NCI-H2081 treated with DMSO at 0.1 percent for 48 hours (cell line): ENCODE measurements at regions not wholly inside any gene's neighbourhood (a gene's known extent, or its start where the extent isn't known, plus 50 kb on each side); places are given as distances from the start of the nearest gene placed in this dataset.
"Not testable (repeated sequence)": the region's sequence is repeated elsewhere in the genome, so short reads cannot be mapped to it uniquely, and the experiment has no call there.

ENCODE experiments used
- DNase-seq: peaks from one replicate; lab custom pipeline; 2025; lab: John Stamatoyannopoulos, UW

DNA sequence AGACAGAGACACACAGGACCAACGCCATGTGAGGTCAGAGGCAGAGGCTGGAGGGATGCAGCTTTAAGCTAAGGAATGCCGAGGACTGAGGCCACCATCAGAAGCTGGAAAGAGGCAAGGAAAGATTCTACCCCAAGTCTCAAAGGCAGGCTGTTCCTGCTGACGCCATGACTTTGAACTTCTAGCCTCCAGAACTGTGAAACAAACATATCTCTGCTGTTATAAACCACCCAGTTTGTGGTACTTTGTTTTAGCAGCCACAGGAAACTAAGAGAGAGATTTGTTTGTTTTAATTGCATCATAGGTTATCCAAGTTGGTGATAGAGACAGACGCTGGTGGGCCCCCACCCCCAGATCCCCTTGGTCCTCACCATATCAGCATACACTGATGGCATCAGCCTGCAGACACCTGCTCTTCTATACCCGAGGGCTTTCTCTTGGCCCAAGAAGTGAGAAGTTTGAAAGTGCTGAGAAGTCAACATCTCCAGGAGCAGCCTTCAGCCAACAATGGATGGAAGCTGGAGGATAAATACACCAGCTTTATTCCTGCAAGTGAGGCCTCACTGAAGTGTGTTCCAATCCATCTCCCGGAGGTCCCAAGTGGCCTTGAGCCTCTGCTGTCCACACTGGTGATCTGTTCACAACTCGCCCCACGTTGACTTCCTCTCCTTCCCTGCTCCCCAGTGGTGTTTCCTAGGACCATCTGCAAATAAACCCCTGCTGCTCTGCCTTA lies 154.7 kb downstream of the BTBD3 start:
- no peak for DNase-seq

- no peak for DNase-seq
Observed at GRCh38 chr20:12072954-12073264, 155.2 kb downstream of the BTBD3 start.

DNA sequence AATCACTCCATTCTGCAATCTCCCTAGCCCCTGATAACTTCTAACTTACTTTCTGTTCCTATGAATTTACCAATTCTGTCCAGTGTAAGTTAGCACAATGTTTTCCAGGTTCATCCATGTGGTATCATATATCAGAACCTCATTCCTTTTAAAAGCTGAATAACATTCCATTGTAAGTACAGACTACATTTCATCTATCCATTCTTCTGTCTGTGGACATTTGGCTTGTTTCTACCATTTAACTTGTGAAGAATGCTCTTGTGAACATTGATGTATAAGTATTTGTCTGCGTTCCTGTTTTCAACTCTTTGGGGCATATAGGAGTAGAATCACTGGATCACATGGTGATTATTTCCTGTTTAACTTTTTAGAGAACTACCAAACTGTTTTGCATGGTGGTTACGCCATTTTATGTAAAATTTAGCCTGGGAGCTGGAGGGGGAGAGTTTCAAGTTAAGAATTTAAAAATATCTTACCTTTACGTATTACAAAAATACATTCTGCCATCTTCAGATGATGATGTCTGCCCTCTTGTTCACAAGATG lies 156.5 kb downstream of the BTBD3 start:
- DNase-seq, result no peak

- DNase-seq, result no peak
Observed at GRCh38 chr20:12076200-12076599, 158.5 kb downstream of the BTBD3 start.

DNA sequence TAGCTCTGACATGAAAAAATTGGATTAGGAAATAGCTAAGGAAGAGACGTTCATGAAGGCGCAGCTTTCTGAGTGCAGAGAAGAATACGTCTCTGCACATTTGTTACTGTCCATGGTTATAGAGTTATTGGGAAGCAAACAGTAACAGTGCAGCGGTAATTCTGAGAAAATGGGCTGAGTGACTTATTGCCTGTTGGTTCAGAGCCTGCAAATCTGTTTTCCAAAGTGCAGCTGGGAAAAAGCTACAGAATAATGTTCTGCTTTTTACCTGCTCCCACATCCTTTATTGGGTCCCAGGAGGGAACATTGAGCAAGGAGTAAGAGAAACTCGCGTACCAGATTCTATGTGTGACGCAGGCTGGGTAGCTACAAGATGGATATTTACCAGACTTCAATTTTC lies 160.2 kb downstream of the BTBD3 start:
- no peak for DNase-seq

DNA sequence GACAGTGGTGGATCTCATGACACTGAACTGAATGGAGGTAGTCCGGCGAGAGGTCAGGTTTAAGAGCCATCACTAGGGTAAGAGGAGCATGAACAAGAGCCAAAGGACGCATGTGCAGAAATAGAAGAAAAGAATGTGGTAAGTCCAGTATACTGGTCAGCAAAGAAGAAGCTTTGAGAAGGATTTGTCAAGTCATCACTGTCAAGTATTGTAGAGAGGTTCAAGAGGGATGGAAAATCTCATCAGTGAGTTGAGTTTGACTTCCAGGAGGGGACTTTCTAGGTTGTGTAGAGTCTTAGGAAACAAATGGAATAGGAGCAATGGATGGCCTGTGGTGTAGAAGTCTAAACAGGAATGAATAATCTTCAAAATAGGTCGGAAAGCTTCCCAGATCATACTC lies 161.8 kb downstream of the BTBD3 start:
- no peak for DNase-seq

GRCh38 chr20:12083269-12083668 lies 165.6 kb downstream of the BTBD3 start:
- DNase-seq, result no peak

GRCh38 chr20:12084482-12084881 lies 166.8 kb downstream of the BTBD3 start:
- no peak for DNase-seq

DNA sequence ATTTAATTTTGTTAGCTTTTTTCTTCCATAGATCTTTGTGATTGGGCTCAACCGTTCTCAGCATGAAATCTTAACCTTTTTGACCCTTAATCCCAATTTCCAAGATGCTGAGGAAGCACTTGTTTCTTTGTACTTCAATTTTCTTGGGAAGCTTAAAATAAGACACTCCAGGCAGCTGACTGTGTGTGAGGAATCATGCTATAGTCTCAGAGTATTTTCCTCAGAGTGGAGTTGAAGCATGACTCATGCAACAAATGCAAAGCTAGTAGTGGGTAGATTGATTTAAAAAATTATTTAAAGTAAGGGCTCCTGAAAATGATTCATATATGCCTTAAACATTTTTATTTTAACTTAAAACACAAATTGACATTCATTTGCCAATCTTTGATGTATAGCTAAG lies 168.7 kb downstream of the BTBD3 start:
- no peak for DNase-seq

DNA sequence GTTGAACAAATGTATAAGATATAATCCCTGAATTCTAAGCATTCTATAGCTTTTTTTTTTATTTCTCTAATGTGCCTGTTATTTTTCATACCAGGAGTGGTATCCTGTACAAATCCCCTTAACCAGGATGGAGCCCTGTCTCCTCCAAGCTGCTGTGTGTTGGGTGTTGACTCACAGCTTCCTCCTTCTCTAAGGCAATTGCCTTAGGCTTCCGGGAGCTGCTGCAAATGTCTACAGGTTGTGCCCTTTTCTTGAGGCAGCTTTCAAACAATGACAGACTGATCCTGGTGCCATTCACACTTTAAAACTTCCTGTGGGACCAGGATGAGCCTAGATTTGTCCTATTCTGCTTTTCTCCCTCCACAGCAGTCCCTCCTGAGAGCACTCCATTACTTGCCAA lies 173.2 kb downstream of the BTBD3 start:
- DNase-seq, result no peak

- DNase-seq, result no peak
Observed at GRCh38 chr20:12093057-12093796, 175.5 kb downstream of the BTBD3 start.

- DNase-seq, result not testable (repeated sequence)
Observed at GRCh38 chr20:12093797-12094190, 176.1 kb downstream of the BTBD3 start.

- DNase-seq, result no peak
Observed at GRCh38 chr20:12095180-12095920, 177.7 kb downstream of the BTBD3 start.

- no peak for DNase-seq
Observed at GRCh38 chr20:12098421-12098820, 180.7 kb downstream of the BTBD3 start.

DNA sequence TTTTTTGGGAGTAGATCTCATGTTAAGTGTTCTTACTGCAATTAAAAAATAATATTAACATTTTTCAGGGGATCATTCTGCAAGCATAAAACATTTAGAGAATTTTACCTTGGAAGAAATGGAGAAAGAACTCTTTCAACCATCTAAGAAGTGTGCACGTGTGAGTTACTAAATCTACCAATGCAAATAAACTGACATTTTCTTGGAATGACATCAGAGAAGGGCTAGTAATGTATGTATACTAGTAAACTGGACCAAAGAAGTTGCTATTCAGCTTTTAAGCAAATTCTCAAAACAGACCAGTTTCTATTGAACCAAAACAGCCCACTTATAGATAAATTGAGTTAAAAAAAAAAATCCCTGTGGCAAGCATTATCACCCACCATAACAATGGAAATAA lies 191.2 kb downstream of the BTBD3 start:
- DNase-seq, result no peak

DNA sequence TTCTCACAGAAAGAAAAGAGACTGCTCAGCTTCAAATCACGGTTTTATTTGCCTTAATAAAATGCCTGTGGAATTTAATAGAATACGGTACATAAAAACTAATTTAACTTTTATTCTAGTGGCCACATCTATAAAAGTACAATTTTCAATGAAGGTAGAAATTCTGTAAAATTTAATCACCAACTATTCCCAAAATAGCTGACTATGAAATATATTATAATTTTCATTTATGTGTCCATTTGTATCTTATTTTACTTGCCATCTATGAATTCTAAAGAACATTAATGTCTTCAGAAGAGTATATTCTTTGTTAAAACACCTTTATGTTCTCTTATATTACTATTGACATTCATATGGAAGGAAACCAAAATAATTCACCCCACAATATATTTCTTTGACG lies 192.6 kb downstream of the BTBD3 start:
- DNase-seq, result no peak

DNA sequence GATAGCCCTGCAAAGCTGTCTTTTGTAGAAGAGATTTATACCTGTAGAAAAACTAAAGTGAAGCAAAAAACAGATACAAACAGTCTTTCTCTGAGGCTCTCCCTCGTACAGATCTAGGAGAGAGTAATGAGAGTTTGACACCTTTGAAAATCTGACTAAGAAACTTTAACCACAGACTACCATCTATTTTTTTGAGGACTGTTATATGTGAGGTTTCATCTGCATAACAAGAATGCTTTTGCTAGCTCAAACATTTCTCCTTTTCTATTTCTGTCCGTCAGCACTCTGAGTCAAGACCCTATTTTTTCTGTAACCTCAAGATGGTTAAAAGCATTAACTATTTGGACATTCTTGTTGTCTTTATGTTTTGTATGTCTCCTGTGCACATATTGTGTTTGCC lies 193.0 kb downstream of the BTBD3 start:
- no peak for DNase-seq

DNA sequence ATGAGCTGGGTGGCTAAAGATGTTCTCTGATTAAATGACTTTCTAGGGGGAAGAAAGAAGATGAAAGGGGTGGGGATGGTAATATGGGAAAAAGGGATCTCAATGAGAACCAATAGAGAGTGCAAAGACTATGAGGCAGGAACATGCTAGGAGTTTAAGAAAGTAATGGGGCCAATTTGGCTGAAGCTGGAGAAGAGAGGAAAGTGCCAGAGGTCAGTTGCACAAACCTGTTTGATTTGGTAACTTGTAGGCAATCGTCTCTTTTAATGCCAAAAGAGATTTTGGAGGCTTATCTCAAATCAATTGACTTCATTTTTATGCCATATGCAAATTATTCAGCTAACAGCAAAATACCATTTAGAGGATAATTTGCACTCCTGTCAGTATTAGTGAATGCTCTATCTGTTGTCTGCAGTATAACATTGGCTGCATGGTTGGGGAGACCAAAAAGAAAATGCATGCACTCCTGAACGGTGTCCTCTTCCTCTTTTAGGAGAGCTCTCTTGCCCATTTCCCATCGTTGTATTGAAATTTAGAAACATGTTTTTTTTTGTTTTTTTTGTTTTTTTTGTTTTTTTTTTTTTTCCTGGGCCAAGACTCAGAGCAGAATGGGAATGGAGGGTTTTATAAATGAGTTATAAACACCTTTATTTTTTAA lies 193.9 kb downstream of the BTBD3 start:
- DNase-seq, result no peak

GRCh38 chr20:12112089-12112474 lies 194.4 kb downstream of the BTBD3 start:
- no peak for DNase-seq

DNA sequence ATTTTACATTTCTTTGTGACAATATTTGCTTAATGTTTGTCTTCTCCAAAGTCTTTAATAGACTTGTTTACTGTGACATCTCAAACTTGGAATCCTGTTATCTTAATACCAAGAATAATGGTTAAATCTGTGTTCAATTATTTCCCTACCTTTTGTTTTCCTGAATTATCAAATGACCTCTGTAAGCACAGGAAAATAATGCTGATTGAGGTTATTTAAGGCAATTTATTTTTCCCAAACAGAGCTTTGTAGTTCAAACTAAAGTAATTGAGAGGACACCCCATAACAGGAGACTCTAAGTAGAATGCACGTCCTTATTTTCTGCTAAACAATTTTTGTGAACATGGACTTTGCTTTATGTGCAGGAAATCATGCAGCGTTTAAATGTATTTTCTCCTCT lies 195.0 kb downstream of the BTBD3 start:
- no peak for DNase-seq

DNA sequence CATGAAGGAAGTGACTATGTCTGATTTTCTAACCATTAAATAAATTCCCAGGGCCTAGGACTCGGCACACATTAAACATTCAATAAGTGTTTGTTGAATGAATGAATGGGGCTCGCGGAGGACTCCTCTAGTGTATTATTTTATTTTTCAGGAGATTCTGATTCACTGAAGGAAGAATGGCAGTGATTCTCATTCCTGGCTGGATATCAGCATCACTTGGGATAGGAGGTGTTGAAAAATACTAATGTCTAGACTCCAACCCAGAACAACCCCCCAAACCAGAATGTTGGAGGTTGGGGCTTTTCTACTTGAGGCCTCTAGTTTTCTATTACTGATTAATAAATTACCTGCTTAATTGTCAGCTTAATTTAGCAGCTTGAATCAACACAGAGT lies 195.4 kb downstream of the BTBD3 start:
- no peak for DNase-seq
